MM.1S (cell line): ENCODE measurements at regions not wholly inside any gene's neighbourhood (a gene's known extent, or its start where the extent isn't known, plus 50 kb on each side); places are given as distances from the start of the nearest gene placed in this dataset.
A peak's percentile ranks its signal among the peaks of the same experiment; 100 is the strongest.

Source experiments
- DNase-seq: peaks from one replicate; pipeline ENCODE4 v3.0.0-alpha.2; 2015
- H2AFZ ChIP-seq: fragments of 300-600 bp; sonication (generic); 2 replicates; pipeline ENCODE4 v1.6.0; 2016; ENCODE audit warnings: antibody characterized with exemption, low read length
- H3F3A ChIP-seq: fragments of 300-600 bp; sonication (generic); 2 replicates; pipeline ENCODE4 v1.6.1; 2016; ENCODE audit warnings: mild to moderate bottlenecking, antibody characterized with exemption, low read length, moderate library complexity, mixed read lengths; ENCODE audit not compliant: insufficient read depth
- H3K27ac ChIP-seq: fragments of 300-600 bp; sonication (generic); 2 replicates; pipeline ENCODE4 v1.5.1; 2016; ENCODE audit warnings: mild to moderate bottlenecking, low read length
- H3K27me3 ChIP-seq: fragments of 300-600 bp; sonication (generic); replicated peaks from 2 replicates; pipeline ENCODE4 v1.6.0; 2016; ENCODE audit warnings: low read length; ENCODE audit not compliant: insufficient read depth
- H3K36me3 ChIP-seq: fragments of 300-600 bp; sonication (generic); replicated peaks from 2 replicates; pipeline ENCODE4 v1.6.1; 2016; ENCODE audit warnings: mild to moderate bottlenecking, low read length, mixed read lengths; ENCODE audit not compliant: insufficient read depth
- H3K4me1 ChIP-seq: fragments of 300-600 bp; sonication (generic); 2 replicates; pipeline ENCODE4 v1.6.1; 2016; ENCODE audit warnings: low read length, mixed read lengths
- H3K4me2 ChIP-seq: fragments of 300-600 bp; sonication (generic); 2 replicates; pipeline ENCODE4 v1.6.0; 2016; ENCODE audit warnings: low read depth, low read length
- H3K4me3 ChIP-seq: fragments of 300-600 bp; sonication (generic); 2 replicates; pipeline ENCODE4 v1.5.1; 2016; ENCODE audit warnings: low read length, mixed read lengths
- H3K79me2 ChIP-seq: fragments of 300-600 bp; sonication (generic); 2 replicates; pipeline ENCODE4 v1.6.1; 2016; ENCODE audit warnings: mixed run types, low read length, mixed read lengths
- H3K9ac ChIP-seq: fragments of 300-600 bp; sonication (generic); 2 replicates; pipeline ENCODE4 v1.6.1; 2016; ENCODE audit warnings: low read length, mixed read lengths
- H3K9me2 ChIP-seq: fragments of 300-600 bp; sonication (generic); replicated peaks from 2 replicates; pipeline ENCODE4 v1.6.1; 2016; ENCODE audit warnings: mild to moderate bottlenecking, low read length, mixed read lengths; ENCODE audit not compliant: insufficient read depth
- H3K9me3 ChIP-seq: fragments of 300-600 bp; sonication (generic); replicated peaks from 2 replicates; pipeline ENCODE4 v1.6.1; 2016; ENCODE audit warnings: mild to moderate bottlenecking, low read length, mixed read lengths; ENCODE audit not compliant: insufficient read depth
- H4K20me1 ChIP-seq: fragments of 300-600 bp; sonication (generic); 2 replicates; pipeline ENCODE4 v1.6.1; 2016; ENCODE audit warnings: mild to moderate bottlenecking, low read length, moderate library complexity, mixed read lengths; ENCODE audit not compliant: insufficient read depth
- EZH2 ChIP-seq: fragments of 300-600 bp; sonication (generic); optimal IDR thresholded peaks from 2 replicates; pipeline ENCODE3; 2017; ENCODE audit warnings: low read depth, mild to moderate bottlenecking, antibody characterized with exemption, low read length, mixed read lengths
- EZH2phosphoT487 ChIP-seq: fragments of 300-600 bp; sonication (generic); IDR thresholded peaks from 2 replicates; pipeline ENCODE4 v1.6.1; 2018; ENCODE audit warnings: antibody characterized with exemption, low read length
- TF ChIP-seq, protein P1 (sequence below): fragments of 300-600 bp; sonication (generic); IDR thresholded peaks from 2 replicates; pipeline ENCODE4 v1.5.1; 2016; ENCODE audit warnings: antibody characterized with exemption, low read length, mixed read lengths

GRCh38 chr2:175585496-175585895 is 404.0 kb upstream of the ATP5MC3 start:
- no peaks in the 10 kb centered on the region for H4K20me1 ChIP-seq
- no peak overlapping the region for H3K9ac ChIP-seq
- no peaks in the 10 kb centered on the region for H3F3A ChIP-seq
- no peaks in the 10 kb centered on the region for H3K36me3 ChIP-seq
- H3K4me2 ChIP-seq = no peak overlapping the region
- H3K9me3 ChIP-seq = no peaks in the 10 kb centered on the region
- no peak overlapping the region for H2AFZ ChIP-seq
- no peak overlapping the region for H3K27ac ChIP-seq
- H3K4me3 ChIP-seq = no peak overlapping the region
- no peaks in the 10 kb centered on the region for H3K79me2 ChIP-seq
- no peaks in the 10 kb centered on the region for H3K9me2 ChIP-seq
- DNase-seq = peak; percentile 71
- peaks cover 8% of the 10 kb centered on the region; the same call in 1 of the 2 replicates for H3K4me1 ChIP-seq
- H3K27me3 ChIP-seq = no peaks in the 10 kb centered on the region
- no peak for TF ChIP-seq EZH2
- no peak for TF ChIP-seq EZH2phosphoT487
- TF ChIP-seq, protein P1, sequence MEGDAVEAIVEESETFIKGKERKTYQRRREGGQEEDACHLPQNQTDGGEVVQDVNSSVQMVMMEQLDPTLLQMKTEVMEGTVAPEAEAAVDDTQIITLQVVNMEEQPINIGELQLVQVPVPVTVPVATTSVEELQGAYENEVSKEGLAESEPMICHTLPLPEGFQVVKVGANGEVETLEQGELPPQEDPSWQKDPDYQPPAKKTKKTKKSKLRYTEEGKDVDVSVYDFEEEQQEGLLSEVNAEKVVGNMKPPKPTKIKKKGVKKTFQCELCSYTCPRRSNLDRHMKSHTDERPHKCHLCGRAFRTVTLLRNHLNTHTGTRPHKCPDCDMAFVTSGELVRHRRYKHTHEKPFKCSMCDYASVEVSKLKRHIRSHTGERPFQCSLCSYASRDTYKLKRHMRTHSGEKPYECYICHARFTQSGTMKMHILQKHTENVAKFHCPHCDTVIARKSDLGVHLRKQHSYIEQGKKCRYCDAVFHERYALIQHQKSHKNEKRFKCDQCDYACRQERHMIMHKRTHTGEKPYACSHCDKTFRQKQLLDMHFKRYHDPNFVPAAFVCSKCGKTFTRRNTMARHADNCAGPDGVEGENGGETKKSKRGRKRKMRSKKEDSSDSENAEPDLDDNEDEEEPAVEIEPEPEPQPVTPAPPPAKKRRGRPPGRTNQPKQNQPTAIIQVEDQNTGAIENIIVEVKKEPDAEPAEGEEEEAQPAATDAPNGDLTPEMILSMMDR = no peak

- H3K4me2 ChIP-seq = no peak overlapping the region
- no peaks in the 10 kb centered on the region for H3K27me3 ChIP-seq
- H3K9ac ChIP-seq = no peak overlapping the region
- H3K4me1 ChIP-seq = peaks cover 21% of the 10 kb centered on the region
- no peaks in the 10 kb centered on the region for H3K9me3 ChIP-seq
- H3F3A ChIP-seq = peaks cover 16% of the 10 kb centered on the region; the same call in 1 of the 2 replicates
- no peak overlapping the region for H3K27ac ChIP-seq
- TF ChIP-seq, protein P1 = no peak
- TF ChIP-seq EZH2phosphoT487 = no peak
- TF ChIP-seq EZH2 = no peak
- no peaks in the 10 kb centered on the region for H3K79me2 ChIP-seq
- no peak overlapping the region for H2AFZ ChIP-seq
- H4K20me1 ChIP-seq = no peaks in the 10 kb centered on the region
- H3K36me3 ChIP-seq = no peaks in the 10 kb centered on the region
- DNase-seq = no peak
- H3K9me2 ChIP-seq = no peaks in the 10 kb centered on the region
- no peak overlapping the region for H3K4me3 ChIP-seq
Observed at GRCh38 chr2:175580652-175581051, 399.1 kb upstream of the ATP5MC3 start.

- Histone ChIP-seq H3K36me3 (no peaks in the 10 kb centered on the region), H3K27me3 (no peaks in the 10 kb centered on the region), H3K9ac (no peak overlapping the region), H3K4me3 (no peak overlapping the region), H2AFZ (no peak overlapping the region), H3K27ac (no peak overlapping the region), H4K20me1 (no peaks in the 10 kb centered on the region), H3K4me2 (no peak overlapping the region), H3K9me2 (no peaks in the 10 kb centered on the region), H3K4me1 (peaks cover 28% of the 10 kb centered on the region), H3K79me2 (no peaks in the 10 kb centered on the region), H3F3A (peaks cover 25% of the 10 kb centered on the region), H3K9me3 (no peaks in the 10 kb centered on the region)
- TF ChIP-seq, protein P1 = no peak
- TF ChIP-seq EZH2 (no peak), EZH2phosphoT487 (no peak)
- no peak for DNase-seq
Observed at GRCh38 chr2:175579646-175580045, 398.1 kb upstream of the ATP5MC3 start.
